CD8-positive, alpha-beta memory T cell (primary cell): ENCODE measurements at regions not wholly inside any gene's neighbourhood (a gene's known extent, or its start where the extent isn't known, plus 50 kb on each side); places are given as distances from the start of the nearest gene placed in this dataset.
"Not testable (repeated sequence)": the region's sequence is repeated elsewhere in the genome, so short reads cannot be mapped to it uniquely, and the experiment has no call there.

Source experiments
- CTCF ChIA-PET: fragments of 350-600 bp; sonication (Branson Sonifier 250); formaldehyde crosslinking; loops from one replicate; lab custom pipeline; 2021; ENCODE audit warnings: antibody characterized with exemption; lab: Charles Lee
- POLR2A ChIA-PET: fragments of 350-600 bp; sonication (Branson Sonifier 250); formaldehyde crosslinking; loops from one replicate; lab custom pipeline; 2021; ENCODE audit warnings: antibody characterized with exemption; lab: Charles Lee
- DNase-seq, 5 donors: peaks; one replicate each; pipeline versions ENCODE4 v3.0.0 to v3.0.0-alpha.2; 2020 to 2022; ENCODE audit warnings: mixed read lengths in 1 of 5
- H3K27ac ChIP-seq: one replicate; pipeline ENCODE4 v1.7.0; 2013; ENCODE audit warnings: low read depth, mild to moderate bottlenecking, low read length, moderate library complexity
- H3K27me3 ChIP-seq: 2 replicates; pipeline ENCODE4 v1.7.0; 2013; ENCODE audit warnings: low read length, mild to moderate bottlenecking; ENCODE audit not compliant: insufficient read depth, poor library complexity, severe bottlenecking
- H3K36me3 ChIP-seq: 2 replicates; pipeline ENCODE4 v1.7.0; 2013; ENCODE audit warnings: mild to moderate bottlenecking, low read length, moderate library complexity; ENCODE audit not compliant: insufficient read depth
- H3K4me1 ChIP-seq: 2 replicates; pipeline ENCODE4 v1.7.0; 2013; ENCODE audit warnings: mild to moderate bottlenecking, low read length, moderate library complexity; ENCODE audit not compliant: insufficient read depth
- H3K4me3 ChIP-seq: 2 replicates; pipeline ENCODE4 v1.7.0; 2013; ENCODE audit warnings: mild to moderate bottlenecking, low read length
- H3K9me3 ChIP-seq: 2 replicates; pipeline ENCODE4 v1.7.0; 2013; ENCODE audit warnings: mild to moderate bottlenecking, low read length
- H3K27ac Mint-ChIP-seq, 8 donors: one replicate each; pipeline ENCODE4 v1.8.0; 2020 to 2021; ENCODE audit warnings: mixed read lengths in 8 of 8, mild to moderate bottlenecking in 6 of 8, inconsistent platforms in 3 of 8, moderate library complexity in 3 of 8
- H3K27me3 Mint-ChIP-seq, 2 donors: one replicate each; pipeline ENCODE4 v1.8.0; 2020 to 2021; ENCODE audit warnings: mixed read lengths in 2 of 2, mild to moderate bottlenecking in 1 of 2, moderate library complexity in 1 of 2
- H3K36me3 Mint-ChIP-seq, 3 donors: one replicate each; pipeline ENCODE4 v1.8.0; 2020 to 2021; ENCODE audit warnings: mixed read lengths in 3 of 3, inconsistent platforms in 1 of 3, mild to moderate bottlenecking in 1 of 3
- H3K4me1 Mint-ChIP-seq, 3 donors: one replicate each; pipeline ENCODE4 v1.8.0; 2020 to 2021; ENCODE audit warnings: mixed read lengths in 3 of 3, inconsistent platforms in 1 of 3, mild to moderate bottlenecking in 1 of 3
- H3K4me3 Mint-ChIP-seq, 7 donors: one replicate each; pipeline ENCODE4 v1.8.0; 2020 to 2021; ENCODE audit warnings: mixed read lengths in 7 of 7, mild to moderate bottlenecking in 6 of 7, moderate library complexity in 4 of 7, inconsistent platforms in 2 of 7
- H3K9me3 Mint-ChIP-seq, 5 donors: one replicate each; pipeline ENCODE4 v1.8.0; 2020 to 2022; ENCODE audit warnings: mixed read lengths in 5 of 5, mild to moderate bottlenecking in 3 of 5, moderate library complexity in 2 of 5, inconsistent platforms in 1 of 5

DNA sequence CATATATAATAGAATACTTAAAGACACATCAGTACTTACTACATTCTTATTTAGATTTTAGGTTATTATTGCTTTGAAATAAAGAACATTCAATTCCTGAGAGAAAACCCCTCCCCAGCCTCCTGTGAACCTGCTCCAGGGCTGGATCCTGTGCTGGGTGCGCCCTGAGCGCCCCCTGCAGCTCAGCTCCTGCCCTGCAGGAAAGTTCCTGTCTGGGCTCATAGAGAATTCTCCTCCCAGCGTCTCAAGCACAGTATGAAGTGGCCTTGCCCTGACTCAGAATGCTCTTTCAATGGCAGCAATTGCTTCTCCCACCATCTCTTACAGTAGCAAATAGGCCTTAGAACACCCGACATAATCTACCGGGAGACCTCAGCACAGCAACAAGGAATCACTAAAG lies 98.8 kb upstream of the GOLGA6L6 start:
- H3K4me1 Mint-ChIP-seq, H3K36me3 Mint-ChIP-seq, H3K27me3 ChIP-seq, DNase-seq, H3K4me1 ChIP-seq, H3K27ac Mint-ChIP-seq, POLR2A ChIA-PET, H3K9me3 ChIP-seq, H3K27ac ChIP-seq, CTCF ChIA-PET, H3K9me3 Mint-ChIP-seq, H3K36me3 ChIP-seq, H3K4me3 Mint-ChIP-seq, H3K4me3 ChIP-seq: not testable (repeated sequence)
- peaks cover 9 to 16% of the 10 kb centered on the region in 2 donors for H3K27me3 Mint-ChIP-seq

DNA sequence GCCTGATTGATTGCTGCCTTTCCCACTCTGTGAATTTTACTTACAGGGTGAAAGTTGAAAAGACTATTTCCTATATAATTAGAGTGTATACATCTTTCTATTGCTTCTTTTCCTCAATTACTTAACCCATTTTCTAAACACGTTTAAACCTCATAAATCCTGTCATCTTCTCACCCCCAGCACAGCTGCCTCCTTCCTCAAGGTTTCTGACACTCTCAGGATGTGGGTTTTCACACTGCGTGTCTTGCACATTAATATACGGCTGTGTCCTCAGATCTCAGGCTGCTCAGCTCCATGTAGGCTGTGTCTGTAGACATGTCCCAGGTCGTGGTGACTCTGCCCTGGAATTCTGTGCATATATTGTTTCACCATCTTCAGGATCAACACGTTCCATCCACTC lies 97.6 kb upstream of the GOLGA6L6 start:
- POLR2A ChIA-PET, H3K4me3 ChIP-seq, H3K4me3 Mint-ChIP-seq, CTCF ChIA-PET, H3K27ac ChIP-seq, DNase-seq, H3K9me3 ChIP-seq, H3K36me3 ChIP-seq, H3K4me1 ChIP-seq, H3K36me3 Mint-ChIP-seq, H3K4me1 Mint-ChIP-seq, H3K9me3 Mint-ChIP-seq, H3K27ac Mint-ChIP-seq, H3K27me3 ChIP-seq: not testable (repeated sequence)
- H3K27me3 Mint-ChIP-seq, result peaks cover 9 to 16% of the 10 kb centered on the region in 2 donors

DNA sequence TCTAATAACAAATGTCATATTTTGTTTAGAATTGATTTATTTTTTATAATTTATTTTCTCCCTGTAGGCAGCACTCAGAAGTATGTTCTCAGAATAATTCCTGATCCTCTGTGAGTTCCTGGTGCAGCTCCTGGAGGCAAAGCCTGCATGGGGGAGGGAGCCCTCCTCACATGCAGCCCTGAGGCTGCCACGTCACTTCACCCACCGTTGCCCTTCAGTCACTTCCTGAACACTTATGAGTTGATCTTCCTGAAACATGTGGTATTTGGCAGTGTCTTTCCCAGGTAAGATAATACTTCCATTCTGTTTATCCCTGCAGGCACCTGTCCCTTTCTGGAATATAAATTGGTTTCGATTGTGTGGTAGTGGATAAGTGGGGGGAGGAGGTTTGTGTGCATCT lies 95.9 kb upstream of the GOLGA6L6 start:
- H3K36me3 Mint-ChIP-seq, H3K27ac Mint-ChIP-seq, H3K9me3 ChIP-seq, H3K4me1 Mint-ChIP-seq, H3K4me3 Mint-ChIP-seq, H3K27me3 ChIP-seq, POLR2A ChIA-PET, DNase-seq, H3K4me3 ChIP-seq, CTCF ChIA-PET, H3K27ac ChIP-seq, H3K27me3 Mint-ChIP-seq, H3K9me3 Mint-ChIP-seq, H3K4me1 ChIP-seq, H3K36me3 ChIP-seq: not testable (repeated sequence)

DNA sequence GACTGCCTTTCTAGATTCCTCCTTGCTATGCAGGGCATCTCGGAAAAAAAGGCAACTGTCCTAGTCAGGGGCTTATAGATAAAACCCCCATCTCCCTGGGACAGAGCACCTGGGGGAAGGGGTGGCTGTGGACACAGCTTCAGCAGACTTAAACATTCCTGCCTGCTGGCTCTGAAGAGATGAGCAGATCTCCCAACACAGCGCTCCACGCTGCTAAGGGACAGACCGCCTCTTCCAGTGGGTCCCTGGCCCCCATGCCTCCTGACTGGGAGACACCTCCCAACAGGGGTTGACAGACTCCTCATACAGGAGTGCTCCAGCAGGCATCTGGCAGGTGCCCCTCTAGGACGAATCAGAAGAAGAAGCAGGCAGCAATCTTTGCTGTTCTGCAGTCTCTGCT lies 87.9 kb upstream of the GOLGA6L6 start:
- H3K36me3 Mint-ChIP-seq, H3K27ac ChIP-seq, H3K27ac Mint-ChIP-seq, H3K9me3 Mint-ChIP-seq, H3K9me3 ChIP-seq, H3K27me3 ChIP-seq, H3K4me3 Mint-ChIP-seq, POLR2A ChIA-PET, H3K4me1 ChIP-seq, H3K4me3 ChIP-seq, DNase-seq, H3K27me3 Mint-ChIP-seq, CTCF ChIA-PET, H3K4me1 Mint-ChIP-seq, H3K36me3 ChIP-seq: not testable (repeated sequence)

DNA sequence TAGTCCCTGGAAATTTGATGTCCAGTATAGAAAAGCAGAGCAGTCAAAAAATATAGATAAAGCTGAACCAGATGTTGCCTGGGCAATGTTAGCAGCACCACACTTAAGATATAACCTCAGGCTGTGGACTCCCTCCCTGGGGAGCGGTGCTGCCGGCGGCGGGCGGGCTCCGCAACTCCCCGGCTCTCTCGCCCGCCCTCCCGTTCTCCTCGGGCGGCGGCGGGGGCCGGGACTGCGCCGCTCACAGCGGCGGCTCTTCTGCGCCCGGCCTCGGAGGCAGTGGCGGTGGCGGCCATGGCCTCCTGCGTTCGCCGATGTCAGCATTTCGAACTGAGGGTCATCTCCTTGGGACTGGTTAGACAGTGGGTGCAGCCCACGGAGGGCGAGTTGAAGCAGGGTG lies 86.9 kb upstream of the GOLGA6L6 start:
- CTCF ChIA-PET, H3K27ac Mint-ChIP-seq, H3K36me3 ChIP-seq, H3K4me3 Mint-ChIP-seq, H3K9me3 ChIP-seq, H3K27ac ChIP-seq, H3K27me3 Mint-ChIP-seq, H3K36me3 Mint-ChIP-seq, DNase-seq, H3K4me3 ChIP-seq, H3K4me1 ChIP-seq, H3K27me3 ChIP-seq, H3K9me3 Mint-ChIP-seq, H3K4me1 Mint-ChIP-seq, POLR2A ChIA-PET: not testable (repeated sequence)

DNA sequence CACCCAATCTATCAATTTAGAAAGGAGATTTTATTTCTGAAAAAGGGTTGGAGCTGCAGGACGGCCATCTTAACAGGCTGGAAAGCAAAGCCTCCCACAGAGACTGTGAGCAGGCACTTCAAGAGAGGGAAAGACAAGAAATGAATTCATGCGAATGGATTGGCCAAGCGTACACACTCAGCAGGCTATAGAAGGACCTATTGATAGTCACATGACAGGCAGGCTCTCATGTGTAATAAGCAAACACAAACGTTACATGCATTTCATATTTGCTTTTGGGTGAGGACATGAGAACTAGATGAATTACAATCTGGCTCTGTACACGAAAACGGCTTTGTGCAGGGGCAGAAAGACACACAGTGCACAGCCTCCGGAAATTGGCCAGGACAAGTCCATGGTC lies 83.9 kb upstream of the GOLGA6L6 start:
- H3K4me1 Mint-ChIP-seq, H3K4me1 ChIP-seq, H3K36me3 Mint-ChIP-seq, DNase-seq, H3K4me3 ChIP-seq, CTCF ChIA-PET, H3K27me3 Mint-ChIP-seq, H3K4me3 Mint-ChIP-seq, H3K36me3 ChIP-seq, H3K27ac ChIP-seq, H3K27me3 ChIP-seq, H3K27ac Mint-ChIP-seq, H3K9me3 ChIP-seq, H3K9me3 Mint-ChIP-seq, POLR2A ChIA-PET: not testable (repeated sequence)

DNA sequence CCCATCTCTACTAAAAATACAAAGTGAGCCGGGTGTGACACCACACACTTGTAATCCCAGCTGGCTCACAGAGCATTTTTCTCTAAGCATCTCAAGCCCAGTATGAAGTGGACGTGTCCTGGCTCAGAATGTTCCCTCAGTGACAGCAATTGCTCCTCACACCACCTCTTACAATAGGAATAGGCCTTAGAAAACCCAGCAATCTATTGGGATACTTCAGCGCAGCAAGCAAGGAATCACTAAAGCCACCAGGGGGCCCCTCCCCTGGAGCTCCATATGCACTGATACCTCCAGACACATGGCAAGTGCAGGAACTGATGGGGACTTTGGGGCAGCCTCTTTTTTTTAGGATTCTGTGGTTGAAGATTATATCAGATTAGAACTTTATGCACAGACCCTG lies 82.5 kb upstream of the GOLGA6L6 start:
- H3K36me3 ChIP-seq, CTCF ChIA-PET, H3K27me3 ChIP-seq, H3K4me3 Mint-ChIP-seq, H3K4me3 ChIP-seq, H3K9me3 ChIP-seq, H3K36me3 Mint-ChIP-seq, H3K4me1 ChIP-seq, H3K27me3 Mint-ChIP-seq, H3K4me1 Mint-ChIP-seq, H3K27ac Mint-ChIP-seq, DNase-seq, POLR2A ChIA-PET, H3K27ac ChIP-seq, H3K9me3 Mint-ChIP-seq: not testable (repeated sequence)

DNA sequence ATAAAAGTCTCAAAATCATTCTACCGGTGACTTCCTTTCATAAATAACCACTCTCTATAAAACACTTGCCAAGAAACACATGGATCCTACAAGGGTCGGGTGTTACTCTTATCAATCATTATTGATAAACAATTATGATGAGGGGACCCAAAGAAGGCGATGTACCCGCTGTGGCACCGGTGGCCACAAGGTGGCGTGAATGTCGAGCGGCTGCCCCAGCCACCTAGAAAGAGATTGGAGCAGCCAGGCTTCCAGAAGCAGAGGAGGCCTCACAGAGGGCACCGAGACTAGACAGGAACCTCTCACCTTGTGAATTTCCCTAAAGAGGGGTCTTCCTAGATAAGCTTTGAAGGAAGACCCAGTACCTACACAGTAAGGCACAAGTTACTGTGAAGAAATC lies 80.5 kb upstream of the GOLGA6L6 start:
- H3K27me3 ChIP-seq, H3K9me3 ChIP-seq, H3K36me3 Mint-ChIP-seq, H3K4me1 Mint-ChIP-seq, H3K27ac Mint-ChIP-seq, H3K9me3 Mint-ChIP-seq, H3K27ac ChIP-seq, H3K4me1 ChIP-seq, DNase-seq, POLR2A ChIA-PET, H3K36me3 ChIP-seq, H3K4me3 ChIP-seq, H3K4me3 Mint-ChIP-seq, CTCF ChIA-PET, H3K27me3 Mint-ChIP-seq: not testable (repeated sequence)

DNA sequence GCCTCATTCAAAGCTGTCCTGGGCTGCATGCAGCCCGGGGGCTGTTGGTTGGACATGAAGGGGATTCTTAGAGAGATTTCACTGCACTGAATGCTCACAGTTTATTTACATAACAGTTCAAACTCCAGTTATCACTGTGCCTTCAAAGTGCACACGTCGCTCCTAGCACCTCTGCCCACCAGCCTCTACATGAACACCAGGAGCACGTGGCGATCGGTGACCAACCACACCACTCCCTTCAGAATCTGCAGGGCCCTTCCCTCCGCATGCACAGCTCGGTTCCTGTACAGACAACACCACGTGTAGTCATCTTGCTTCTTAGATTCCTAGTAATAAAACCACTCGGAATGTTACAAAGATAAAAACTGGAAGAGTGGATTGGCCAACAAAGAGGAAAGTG lies 72.9 kb upstream of the GOLGA6L6 start:
- H3K9me3 ChIP-seq, H3K9me3 Mint-ChIP-seq, H3K36me3 ChIP-seq, H3K27ac Mint-ChIP-seq, H3K27me3 ChIP-seq, H3K4me3 Mint-ChIP-seq, H3K4me1 ChIP-seq, POLR2A ChIA-PET, DNase-seq, H3K27me3 Mint-ChIP-seq, CTCF ChIA-PET, H3K4me1 Mint-ChIP-seq, H3K36me3 Mint-ChIP-seq, H3K27ac ChIP-seq, H3K4me3 ChIP-seq: not testable (repeated sequence)
